ENCODE measurements at regions not wholly inside any gene's neighbourhood (a gene's known extent, or its start where the extent isn't known, plus 50 kb on each side); places are given as distances from the start of the nearest gene placed in this dataset.

DNA sequence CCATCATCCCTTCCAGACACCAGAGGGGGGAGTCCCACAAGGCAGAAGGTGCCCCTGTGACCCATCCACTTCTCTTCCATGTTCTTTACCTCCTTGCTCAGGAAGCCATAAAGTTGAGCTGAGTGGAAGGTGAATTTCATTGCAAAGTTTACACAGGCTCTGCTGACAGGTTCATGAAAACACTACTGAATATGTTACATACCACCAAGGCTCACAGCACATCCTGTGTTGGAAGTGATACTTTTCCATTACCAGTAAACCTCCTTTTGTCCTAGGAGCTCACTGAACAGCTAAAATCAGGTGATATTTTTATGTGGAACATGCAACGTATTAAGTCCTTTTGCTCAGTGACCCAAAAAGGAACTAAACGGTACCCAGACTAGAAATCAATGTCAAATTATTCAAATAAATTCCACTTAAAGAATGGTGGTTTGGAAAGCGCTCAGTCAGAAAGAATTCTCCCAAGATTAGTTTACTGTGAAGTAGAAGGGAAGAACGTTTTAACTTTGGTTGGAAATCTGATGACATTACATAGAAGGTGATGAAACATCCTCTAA, 196.2 kb upstream of the NUDT4 start:
- no peaks in the 10 kb centered on the region for H3K9me2 ChIP-seq (replicated peaks; ENCODE audit: control insufficient read depth, low read length)
- peak overlapping the region; percentile 54 for H3K4me2 ChIP-seq (ENCODE audit: low read length)
- H3K4me3 ChIP-seq (ENCODE audit: low read length): no peak overlapping the region
- no peaks in the 10 kb centered on the region for H3K27me3 ChIP-seq (ENCODE audit: control insufficient read depth, low read length)
- no peaks in the 10 kb centered on the region for H3K79me2 ChIP-seq (ENCODE audit: control insufficient read depth, low read length)
- no peaks in the 10 kb centered on the region for H3K9me3 ChIP-seq (ENCODE audit: control insufficient read depth, insufficient read depth, low read length)
- no peaks in the 10 kb centered on the region for H3F3A ChIP-seq (ENCODE audit: control insufficient read depth, insufficient read depth)
- H4K20me1 ChIP-seq (ENCODE audit: control insufficient read depth, insufficient read depth, low read depth, low read length): no peaks in the 10 kb centered on the region
- peaks cover 52% of the 10 kb centered on the region for H3K4me1 ChIP-seq (ENCODE audit: control insufficient read depth, low read length)
- no peak overlapping the region for H3K27ac ChIP-seq (ENCODE audit: low read depth, low read length)
- TF ChIP-seq, protein P1, sequence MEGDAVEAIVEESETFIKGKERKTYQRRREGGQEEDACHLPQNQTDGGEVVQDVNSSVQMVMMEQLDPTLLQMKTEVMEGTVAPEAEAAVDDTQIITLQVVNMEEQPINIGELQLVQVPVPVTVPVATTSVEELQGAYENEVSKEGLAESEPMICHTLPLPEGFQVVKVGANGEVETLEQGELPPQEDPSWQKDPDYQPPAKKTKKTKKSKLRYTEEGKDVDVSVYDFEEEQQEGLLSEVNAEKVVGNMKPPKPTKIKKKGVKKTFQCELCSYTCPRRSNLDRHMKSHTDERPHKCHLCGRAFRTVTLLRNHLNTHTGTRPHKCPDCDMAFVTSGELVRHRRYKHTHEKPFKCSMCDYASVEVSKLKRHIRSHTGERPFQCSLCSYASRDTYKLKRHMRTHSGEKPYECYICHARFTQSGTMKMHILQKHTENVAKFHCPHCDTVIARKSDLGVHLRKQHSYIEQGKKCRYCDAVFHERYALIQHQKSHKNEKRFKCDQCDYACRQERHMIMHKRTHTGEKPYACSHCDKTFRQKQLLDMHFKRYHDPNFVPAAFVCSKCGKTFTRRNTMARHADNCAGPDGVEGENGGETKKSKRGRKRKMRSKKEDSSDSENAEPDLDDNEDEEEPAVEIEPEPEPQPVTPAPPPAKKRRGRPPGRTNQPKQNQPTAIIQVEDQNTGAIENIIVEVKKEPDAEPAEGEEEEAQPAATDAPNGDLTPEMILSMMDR (IDR thresholded peaks at IDR 0.05; ENCODE audit: low read depth, low read length, poor library complexity, severe bottlenecking): no peak
- no peak for TF ChIP-seq EZH2phosphoT487 (IDR thresholded peaks at IDR 0.05; ENCODE audit: borderline replicate concordance, low read length)
- H3K36me3 ChIP-seq (ENCODE audit: control insufficient read depth, low read length): no peaks in the 10 kb centered on the region

DNA sequence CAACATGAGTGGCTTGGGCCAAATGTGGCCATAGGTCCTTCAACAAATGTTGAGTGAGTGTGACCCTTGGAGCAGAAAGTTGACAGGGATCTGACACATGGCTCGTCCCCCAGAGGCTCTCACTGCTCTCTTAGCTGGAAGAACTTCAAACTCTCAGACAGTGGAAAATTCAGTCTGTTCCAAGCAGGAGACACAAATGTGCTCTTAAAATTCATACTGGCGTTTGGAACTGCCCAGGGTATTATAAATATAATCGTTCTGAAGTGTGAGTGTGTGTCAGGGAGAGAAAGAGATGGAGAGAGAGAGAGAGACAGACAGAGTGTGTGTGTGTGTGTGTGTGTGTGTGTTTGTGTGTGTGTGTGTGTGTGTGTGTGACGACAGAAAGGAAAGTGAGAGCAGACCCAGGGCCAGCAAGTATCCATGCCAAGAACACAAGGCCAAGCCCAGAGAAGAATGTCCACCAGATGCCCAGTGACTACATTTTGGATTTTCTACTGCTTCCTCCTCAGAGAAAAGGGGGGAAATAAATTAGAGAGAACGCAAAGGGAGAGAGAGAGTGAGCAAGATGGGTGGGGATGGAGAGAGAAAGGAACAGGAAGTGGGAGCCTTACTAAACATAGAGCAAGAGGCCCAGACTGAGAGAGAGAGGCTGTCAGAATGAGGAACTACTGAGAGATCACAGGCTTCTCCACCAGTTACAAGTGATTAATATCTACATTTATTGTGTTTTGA, 193.6 kb upstream of the NUDT4 start:
- Histone ChIP-seq H3K36me3 (ENCODE audit: control insufficient read depth, low read length) (no peaks in the 10 kb centered on the region), H3K27ac (ENCODE audit: low read depth, low read length) (peak overlapping the region; percentile 78), H3F3A (ENCODE audit: control insufficient read depth, insufficient read depth) (no peaks in the 10 kb centered on the region), H4K20me1 (ENCODE audit: control insufficient read depth, insufficient read depth, low read depth, low read length) (no peaks in the 10 kb centered on the region), H3K27me3 (ENCODE audit: control insufficient read depth, low read length) (no peaks in the 10 kb centered on the region), H3K4me1 (ENCODE audit: control insufficient read depth, low read length) (peaks cover 52% of the 10 kb centered on the region), H3K4me3 (ENCODE audit: low read length) (peak overlapping the region; percentile 59), H3K9me3 (ENCODE audit: control insufficient read depth, insufficient read depth, low read length) (no peaks in the 10 kb centered on the region), H3K79me2 (ENCODE audit: control insufficient read depth, low read length) (no peaks in the 10 kb centered on the region), H3K4me2 (ENCODE audit: low read length) (peak overlapping the region; percentile 81), H3K9me2 (replicated peaks; ENCODE audit: control insufficient read depth, low read length) (no peaks in the 10 kb centered on the region)
- TF ChIP-seq, protein P1 (IDR thresholded peaks at IDR 0.05; ENCODE audit: low read depth, low read length, poor library complexity, severe bottlenecking): no peak
- TF ChIP-seq EZH2phosphoT487 (IDR thresholded peaks at IDR 0.05; ENCODE audit: borderline replicate concordance, low read length): no peak

DNA sequence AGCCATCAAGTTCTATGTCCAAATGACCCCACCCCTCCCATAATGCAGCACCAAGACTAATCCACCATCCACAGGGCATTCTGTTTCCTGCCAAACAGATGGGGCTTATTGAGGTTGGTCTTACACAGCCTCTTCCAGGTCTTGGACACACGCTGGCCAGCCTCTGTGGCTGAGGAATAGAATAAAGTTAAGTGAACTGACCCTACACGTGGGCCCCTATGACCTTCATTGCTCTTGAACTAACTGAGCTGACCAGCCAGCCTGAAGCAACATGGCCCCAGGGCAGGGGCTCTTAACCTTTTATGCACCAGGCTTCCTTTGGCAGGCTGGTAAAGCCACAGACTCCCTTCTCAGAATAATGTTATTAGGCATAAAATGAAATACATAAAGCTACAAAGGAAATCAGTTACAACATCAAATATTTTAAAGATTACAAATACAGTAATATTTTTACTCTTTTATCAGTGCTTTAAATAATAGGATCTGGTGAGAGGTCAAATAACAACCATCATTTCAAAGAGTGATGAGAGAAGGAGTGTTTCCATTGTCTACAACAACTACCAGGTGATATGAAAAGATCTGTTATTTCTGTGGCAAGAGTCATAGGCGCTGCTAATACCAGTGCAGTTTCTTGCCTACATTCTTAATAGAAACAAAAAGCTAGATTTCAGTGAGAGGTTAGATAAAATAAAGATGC, 192.9 kb upstream of the NUDT4 start:
- H3K9me3 ChIP-seq (ENCODE audit: control insufficient read depth, insufficient read depth, low read length): no peaks in the 10 kb centered on the region
- peak overlapping the region; percentile 59 for H3K4me3 ChIP-seq (ENCODE audit: low read length)
- H3K79me2 ChIP-seq (ENCODE audit: control insufficient read depth, low read length): no peaks in the 10 kb centered on the region
- no peaks in the 10 kb centered on the region for H3K27me3 ChIP-seq (ENCODE audit: control insufficient read depth, low read length)
- no peaks in the 10 kb centered on the region for H4K20me1 ChIP-seq (ENCODE audit: control insufficient read depth, insufficient read depth, low read depth, low read length)
- peak overlapping the region; percentile 78 for H3K27ac ChIP-seq (ENCODE audit: low read depth, low read length)
- no peaks in the 10 kb centered on the region for H3K9me2 ChIP-seq (replicated peaks; ENCODE audit: control insufficient read depth, low read length)
- no peaks in the 10 kb centered on the region for H3K36me3 ChIP-seq (ENCODE audit: control insufficient read depth, low read length)
- TF ChIP-seq, protein P1 (IDR thresholded peaks at IDR 0.05; ENCODE audit: low read depth, low read length, poor library complexity, severe bottlenecking): no peak
- no peak for TF ChIP-seq EZH2phosphoT487 (IDR thresholded peaks at IDR 0.05; ENCODE audit: borderline replicate concordance, low read length)
- peak overlapping the region; percentile 81 for H3K4me2 ChIP-seq (ENCODE audit: low read length)
- H3K4me1 ChIP-seq (ENCODE audit: control insufficient read depth, low read length): peaks cover 52% of the 10 kb centered on the region
- H3F3A ChIP-seq (ENCODE audit: control insufficient read depth, insufficient read depth): no peaks in the 10 kb centered on the region

All from DOHH2 (cell line).